SK-N-SH (cell line): ENCODE measurements at regions not wholly inside any gene's neighbourhood (a gene's known extent, or its start where the extent isn't known, plus 50 kb on each side); places are given as distances from the start of the nearest gene placed in this dataset.

ENCODE experiments used
- CTCF ChIA-PET: fragments of 300-600, 350-600 bp; formaldehyde crosslinking; extraction: SDS; loops from one replicate; lab custom pipeline; 2021; lab: Yijun Ruan, JAX
- POLR2A ChIA-PET: fragments of 350-600 bp; sonication (Branson Sonifier 250); formaldehyde crosslinking; extraction: SDS; loops from one replicate; lab custom pipeline; 2020; ENCODE audit warnings: antibody characterized with exemption, inconsistent platforms; lab: Yijun Ruan, JAX
- DNase-seq: peaks from one replicate; pipeline ENCODE4 v3.0.0; 2012
- H2AFZ ChIP-seq: fragments of 200-600 bp; sonication (generic); 2 replicates; pipeline ENCODE4 v1.8.1; 2016; ENCODE audit warnings: antibody characterized with exemption, mild to moderate bottlenecking, low read depth
- H3F3A ChIP-seq: fragments of 200-600 bp; sonication (generic); replicated peaks from 2 replicates; pipeline ENCODE3; 2016; ENCODE audit warnings: antibody characterized with exemption, mild to moderate bottlenecking; ENCODE audit not compliant: insufficient read depth
- H3K27ac ChIP-seq, 2 experiments: fragments of 200-500 bp in 1 of 2; fragments of 200-600 bp in 1 of 2; sonication (Bioruptor generic) in 1 of 2; sonication (generic), shearing (Covaris generic) in 1 of 2; 2 replicates each; pipeline versions ENCODE4 v1.5.1 to v1.6.1; 2014 to 2016; ENCODE audit warnings: low read depth in 2 of 2, inconsistent platforms in 1 of 2, low read length in 1 of 2, mild to moderate bottlenecking in 1 of 2, mixed read lengths in 1 of 2
- H3K27me3 ChIP-seq: fragments of 200-600 bp; sonication (generic), shearing (Covaris generic); 2 replicates; pipeline ENCODE4 v1.6.1; 2016; ENCODE audit warnings: mixed run types; ENCODE audit not compliant: insufficient read depth
- H3K36me3 ChIP-seq, 2 experiments: fragments of 200-500 bp in 1 of 2; fragments of 200-600 bp in 1 of 2; sonication (Bioruptor generic) in 1 of 2; sonication (generic) in 1 of 2; replicated peaks in 1 of 2; 2 replicates each; pipeline versions ENCODE3 to v1.5.1; 2014 to 2016; ENCODE audit warnings: low read length in 1 of 2, mild to moderate bottlenecking in 1 of 2; ENCODE audit not compliant: insufficient read depth in 2 of 2, control insufficient read depth in 1 of 2
- H3K4me1 ChIP-seq, 2 experiments: fragments of 200-500 bp in 1 of 2; fragments of 200-600 bp in 1 of 2; sonication (Bioruptor generic) in 1 of 2; sonication (generic), shearing (Covaris generic) in 1 of 2; 2 replicates each; pipeline versions ENCODE4 v1.5.1 to v1.6.1; 2014 to 2016; ENCODE audit warnings: low read depth in 1 of 2, low read length in 1 of 2, mixed run types in 1 of 2; ENCODE audit not compliant: insufficient read depth in 2 of 2, control insufficient read depth in 1 of 2
- H3K4me2 ChIP-seq: fragments of 200-600 bp; sonication (generic), shearing (Covaris generic); 2 replicates; pipeline ENCODE4 v1.6.1; 2017; ENCODE audit warnings: mixed run types
- H3K4me3 ChIP-seq, 2 experiments: fragments of 200-500 bp in 1 of 2; fragments of 200-600 bp in 1 of 2; sonication (Bioruptor generic) in 1 of 2; sonication (generic), shearing (Covaris generic) in 1 of 2; 2 replicates each; pipeline versions ENCODE4 v1.5.1 to v1.8.1; 2014 to 2016; ENCODE audit warnings: low read depth in 2 of 2, inconsistent platforms in 1 of 2, low read length in 1 of 2, mild to moderate bottlenecking in 1 of 2, mixed read lengths in 1 of 2, moderate library complexity in 1 of 2
- H3K79me2 ChIP-seq: fragments of 200-600 bp; sonication (generic); 2 replicates; pipeline ENCODE4 v1.8.1; 2017; ENCODE audit warnings: mild to moderate bottlenecking; ENCODE audit not compliant: insufficient read depth
- H3K9ac ChIP-seq: fragments of 200-600 bp; sonication (generic); 2 replicates; pipeline ENCODE4 v1.6.1; 2017; ENCODE audit warnings: mixed run types
- H3K9me2 ChIP-seq: fragments of 200-600 bp; sonication (generic); 2 replicates; pipeline ENCODE4 v1.6.1; 2017; ENCODE audit warnings: mixed run types
- H3K9me3 ChIP-seq: fragments of 200-600 bp; sonication (generic); 2 replicates; pipeline ENCODE4 v1.6.1; 2017; ENCODE audit warnings: mixed run types, mild to moderate bottlenecking, moderate library complexity
- H4K20me1 ChIP-seq: fragments of 200-600 bp; sonication (generic); 2 replicates; pipeline ENCODE4 v1.6.1; 2017; ENCODE audit warnings: mild to moderate bottlenecking, mixed run types; ENCODE audit not compliant: insufficient read depth
- CHD2 ChIP-seq: fragments of 150-350 bp; IDR thresholded peaks from 2 replicates; pipeline ENCODE4 v1.6.1; 2018; ENCODE audit warnings: low read length; ENCODE audit not compliant: partially characterized antibody
- ELF1 ChIP-seq: IDR thresholded peaks from 2 replicates; pipeline ENCODE4 v1.4.0; 2012
- EP300 ChIP-seq, 2 experiments: IDR thresholded peaks; 2 replicates each; pipeline versions ENCODE4 v1.4.0 to v1.6.1; 2012; ENCODE audit warnings: borderline replicate concordance in 1 of 2, low read depth in 1 of 2, low read length in 1 of 2
- EZH2phosphoT487 ChIP-seq: fragments of 200-600 bp; sonication (generic); IDR thresholded peaks from 2 replicates; pipeline ENCODE4 v1.6.1; 2017; ENCODE audit warnings: low read depth, mixed run types, mild to moderate bottlenecking, antibody characterized with exemption, moderate library complexity, borderline replicate concordance
- GABPA ChIP-seq: IDR thresholded peaks from 2 replicates; pipeline ENCODE4 v1.4.0; 2012; ENCODE audit warnings: low read depth, mild to moderate bottlenecking
- JUND ChIP-seq: IDR thresholded peaks from 2 replicates; pipeline ENCODE4 v1.4.0; 2012
- MXI1 ChIP-seq: IDR thresholded peaks from 2 replicates; pipeline ENCODE4 v1.6.1; 2012; ENCODE audit warnings: mild to moderate bottlenecking, low read depth, low read length, improper control_type of control experiment
- NFIC ChIP-seq: IDR thresholded peaks from 2 replicates; pipeline ENCODE4 v1.4.0; 2012; ENCODE audit warnings: borderline replicate concordance
- POLR2AphosphoS5 ChIP-seq: IDR thresholded peaks from 2 replicates; pipeline ENCODE4 v1.6.1; 2012; ENCODE audit warnings: low read depth, low read length
- RFX5 ChIP-seq: IDR thresholded peaks from 2 replicates; pipeline ENCODE4 v1.6.1; 2012; ENCODE audit warnings: mild to moderate bottlenecking, improper control_type of control experiment, low read length
- SMC3 ChIP-seq: IDR thresholded peaks from 2 replicates; pipeline ENCODE4 v1.6.1; 2012; ENCODE audit warnings: low read depth, low read length, improper control_type of control experiment
- TEAD4 ChIP-seq: IDR thresholded peaks from 2 replicates; pipeline ENCODE4 v1.4.0; 2012; ENCODE audit warnings: mild to moderate bottlenecking, borderline replicate concordance; ENCODE audit not compliant: insufficient read depth
- WGBS: methylation state at CpG from one replicate; pipeline ENCODE4 v1.1.6; 2017; ENCODE audit warnings: low lambda C conversion rate; 5-methylcytosine and 5-hydroxymethylcytosine counted together
- TF ChIP-seq, protein P1 (sequence below): IDR thresholded peaks from 2 replicates; pipeline ENCODE4; 2012
- TF ChIP-seq, protein P2 (sequence below): IDR thresholded peaks from 2 replicates; pipeline ENCODE4 v1.4.0; 2012; ENCODE audit warnings: low read depth
- TF ChIP-seq, protein P3 (sequence below): IDR thresholded peaks from 2 replicates; pipeline ENCODE4 v1.4.0; 2012; ENCODE audit warnings: low read depth, borderline replicate concordance
- TF ChIP-seq, protein P4 (sequence below): fragments of 150-350 bp; IDR thresholded peaks from 2 replicates; pipeline ENCODE4 v1.6.1; 2016; ENCODE audit warnings: mild to moderate bottlenecking, low read depth, low read length
- TF ChIP-seq, protein P5 (sequence below): IDR thresholded peaks from 2 replicates; pipeline ENCODE4 v1.6.1; 2012; ENCODE audit warnings: mild to moderate bottlenecking, low read depth, low read length, moderate library complexity

DNA sequence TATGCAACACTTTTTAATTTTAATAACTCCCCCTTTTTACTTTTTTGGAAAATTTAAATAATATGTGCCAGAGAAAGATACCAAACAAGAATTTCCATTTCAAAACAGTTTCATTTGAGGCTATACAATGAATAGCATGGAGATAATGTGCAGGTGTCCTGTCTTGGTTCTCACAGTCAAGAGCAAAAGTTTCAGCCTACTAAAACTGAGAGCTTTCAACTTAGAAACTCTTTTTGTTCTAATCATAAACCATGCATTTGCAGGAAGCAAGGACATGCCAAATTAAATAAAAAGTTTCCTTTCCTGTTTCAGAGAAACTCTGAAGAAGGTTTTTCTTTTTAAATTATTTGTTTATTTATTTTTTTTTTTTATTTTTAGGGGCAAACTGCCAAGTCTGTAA lies 1165.6 kb upstream of the SEMA6A start:
- H3K27ac ChIP-seq = no peak overlapping the region
- H3F3A ChIP-seq = no peaks in the 10 kb centered on the region
- ChIA-PET CTCF (no interaction called here), POLR2A (no interaction called here)
- H3K27me3 ChIP-seq = no peaks in the 10 kb centered on the region
- H3K79me2 ChIP-seq = no peaks in the 10 kb centered on the region
- H4K20me1 ChIP-seq = no peaks in the 10 kb centered on the region
- DNase-seq = no peak
- H3K4me2 ChIP-seq = no peak overlapping the region
- no peak overlapping the region for H3K9ac ChIP-seq
- H3K4me3 ChIP-seq = no peak overlapping the region
- no peaks in the 10 kb centered on the region for H3K4me1 ChIP-seq
- TF ChIP-seq EZH2phosphoT487 (no peak), EP300 (IDR thresholded peaks at IDR 0.05; ENCODE audit: borderline replicate concordance in 1 of 2, low read depth in 1 of 2, low read length in 1 of 2) (no peak), POLR2AphosphoS5 (no peak), TEAD4 (no peak), SMC3 (no peak), CHD2 (no peak)
- TF ChIP-seq, protein P1, sequence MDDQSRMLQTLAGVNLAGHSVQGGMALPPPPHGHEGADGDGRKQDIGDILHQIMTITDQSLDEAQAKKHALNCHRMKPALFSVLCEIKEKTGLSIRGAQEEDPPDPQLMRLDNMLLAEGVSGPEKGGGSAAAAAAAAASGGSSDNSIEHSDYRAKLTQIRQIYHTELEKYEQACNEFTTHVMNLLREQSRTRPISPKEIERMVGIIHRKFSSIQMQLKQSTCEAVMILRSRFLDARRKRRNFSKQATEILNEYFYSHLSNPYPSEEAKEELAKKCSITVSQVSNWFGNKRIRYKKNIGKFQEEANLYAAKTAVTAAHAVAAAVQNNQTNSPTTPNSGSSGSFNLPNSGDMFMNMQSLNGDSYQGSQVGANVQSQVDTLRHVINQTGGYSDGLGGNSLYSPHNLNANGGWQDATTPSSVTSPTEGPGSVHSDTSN = no peak
- no peak overlapping the region for H2AFZ ChIP-seq
- no peaks in the 10 kb centered on the region for H3K36me3 ChIP-seq
- H3K9me3 ChIP-seq = no peaks in the 10 kb centered on the region; the same call in 1 of the 2 replicates
- H3K9me2 ChIP-seq = no peaks in the 10 kb centered on the region

DNA sequence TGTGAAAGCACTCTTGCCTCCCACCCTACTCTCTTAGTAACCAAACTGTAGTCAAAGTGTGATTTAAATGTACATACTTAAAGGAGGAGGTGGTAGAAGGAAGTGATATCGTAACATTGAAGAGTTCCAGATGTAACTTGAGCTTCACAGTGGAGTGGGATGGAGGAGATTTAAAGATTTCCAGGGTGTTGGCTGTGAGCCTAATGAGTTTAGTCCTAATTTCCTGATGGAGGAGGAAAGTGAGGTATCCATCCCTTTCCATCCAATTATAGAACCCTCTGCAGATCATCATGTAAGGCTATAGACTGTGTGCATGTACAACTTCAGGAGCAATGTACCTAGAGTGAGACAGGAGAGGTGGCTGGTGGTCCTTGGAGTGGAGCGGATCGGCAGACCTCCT lies 1163.9 kb upstream of the SEMA6A start:
- Histone ChIP-seq H4K20me1 (no peaks in the 10 kb centered on the region), H3K27ac (no peak overlapping the region), H2AFZ (no peak overlapping the region), H3K4me3 (no peak overlapping the region), H3K9ac (no peak overlapping the region), H3K79me2 (no peaks in the 10 kb centered on the region), H3F3A (no peaks in the 10 kb centered on the region), H3K4me1 (no peaks in the 10 kb centered on the region), H3K36me3 (no peaks in the 10 kb centered on the region), H3K9me2 (no peaks in the 10 kb centered on the region), H3K4me2 (no peak overlapping the region), H3K9me3 (no peaks in the 10 kb centered on the region; the same call in 1 of the 2 replicates), H3K27me3 (no peaks in the 10 kb centered on the region)
- TF ChIP-seq, protein P2, sequence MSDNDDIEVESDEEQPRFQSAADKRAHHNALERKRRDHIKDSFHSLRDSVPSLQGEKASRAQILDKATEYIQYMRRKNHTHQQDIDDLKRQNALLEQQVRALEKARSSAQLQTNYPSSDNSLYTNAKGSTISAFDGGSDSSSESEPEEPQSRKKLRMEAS = no peak
- no peak for TF ChIP-seq GABPA
- TF ChIP-seq POLR2AphosphoS5 = no peak
- TF ChIP-seq JUND = no peak
- TF ChIP-seq NFIC = no peak
- TF ChIP-seq RFX5 = no peak
- TF ChIP-seq EP300 (IDR thresholded peaks at IDR 0.05; ENCODE audit: borderline replicate concordance in 1 of 2, low read depth in 1 of 2, low read length in 1 of 2) = no peak
- TF ChIP-seq, protein P3, sequence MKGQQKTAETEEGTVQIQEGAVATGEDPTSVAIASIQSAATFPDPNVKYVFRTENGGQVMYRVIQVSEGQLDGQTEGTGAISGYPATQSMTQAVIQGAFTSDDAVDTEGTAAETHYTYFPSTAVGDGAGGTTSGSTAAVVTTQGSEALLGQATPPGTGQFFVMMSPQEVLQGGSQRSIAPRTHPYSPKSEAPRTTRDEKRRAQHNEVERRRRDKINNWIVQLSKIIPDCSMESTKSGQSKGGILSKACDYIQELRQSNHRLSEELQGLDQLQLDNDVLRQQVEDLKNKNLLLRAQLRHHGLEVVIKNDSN = no peak
- TF ChIP-seq, protein P1 = no peak
- TF ChIP-seq TEAD4 = no peak
- TF ChIP-seq ELF1 = no peak
- TF ChIP-seq, protein P4, sequence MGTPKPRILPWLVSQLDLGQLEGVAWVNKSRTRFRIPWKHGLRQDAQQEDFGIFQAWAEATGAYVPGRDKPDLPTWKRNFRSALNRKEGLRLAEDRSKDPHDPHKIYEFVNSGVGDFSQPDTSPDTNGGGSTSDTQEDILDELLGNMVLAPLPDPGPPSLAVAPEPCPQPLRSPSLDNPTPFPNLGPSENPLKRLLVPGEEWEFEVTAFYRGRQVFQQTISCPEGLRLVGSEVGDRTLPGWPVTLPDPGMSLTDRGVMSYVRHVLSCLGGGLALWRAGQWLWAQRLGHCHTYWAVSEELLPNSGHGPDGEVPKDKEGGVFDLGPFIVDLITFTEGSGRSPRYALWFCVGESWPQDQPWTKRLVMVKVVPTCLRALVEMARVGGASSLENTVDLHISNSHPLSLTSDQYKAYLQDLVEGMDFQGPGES = no peak
- no peak for TF ChIP-seq SMC3
- TF ChIP-seq, protein P5, sequence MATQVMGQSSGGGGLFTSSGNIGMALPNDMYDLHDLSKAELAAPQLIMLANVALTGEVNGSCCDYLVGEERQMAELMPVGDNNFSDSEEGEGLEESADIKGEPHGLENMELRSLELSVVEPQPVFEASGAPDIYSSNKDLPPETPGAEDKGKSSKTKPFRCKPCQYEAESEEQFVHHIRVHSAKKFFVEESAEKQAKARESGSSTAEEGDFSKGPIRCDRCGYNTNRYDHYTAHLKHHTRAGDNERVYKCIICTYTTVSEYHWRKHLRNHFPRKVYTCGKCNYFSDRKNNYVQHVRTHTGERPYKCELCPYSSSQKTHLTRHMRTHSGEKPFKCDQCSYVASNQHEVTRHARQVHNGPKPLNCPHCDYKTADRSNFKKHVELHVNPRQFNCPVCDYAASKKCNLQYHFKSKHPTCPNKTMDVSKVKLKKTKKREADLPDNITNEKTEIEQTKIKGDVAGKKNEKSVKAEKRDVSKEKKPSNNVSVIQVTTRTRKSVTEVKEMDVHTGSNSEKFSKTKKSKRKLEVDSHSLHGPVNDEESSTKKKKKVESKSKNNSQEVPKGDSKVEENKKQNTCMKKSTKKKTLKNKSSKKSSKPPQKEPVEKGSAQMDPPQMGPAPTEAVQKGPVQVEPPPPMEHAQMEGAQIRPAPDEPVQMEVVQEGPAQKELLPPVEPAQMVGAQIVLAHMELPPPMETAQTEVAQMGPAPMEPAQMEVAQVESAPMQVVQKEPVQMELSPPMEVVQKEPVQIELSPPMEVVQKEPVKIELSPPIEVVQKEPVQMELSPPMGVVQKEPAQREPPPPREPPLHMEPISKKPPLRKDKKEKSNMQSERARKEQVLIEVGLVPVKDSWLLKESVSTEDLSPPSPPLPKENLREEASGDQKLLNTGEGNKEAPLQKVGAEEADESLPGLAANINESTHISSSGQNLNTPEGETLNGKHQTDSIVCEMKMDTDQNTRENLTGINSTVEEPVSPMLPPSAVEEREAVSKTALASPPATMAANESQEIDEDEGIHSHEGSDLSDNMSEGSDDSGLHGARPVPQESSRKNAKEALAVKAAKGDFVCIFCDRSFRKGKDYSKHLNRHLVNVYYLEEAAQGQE = no peak
- no peak for TF ChIP-seq MXI1
- ChIA-PET POLR2A (no interaction called here), CTCF (interaction anchor here (1.3 kb wide), 1 partner anchor 10 kb away, joined by 3 read pairs; no protein-coding TSS in a partner anchor)
- WGBS = 41% methylated on average over 3 of the region's 3 CpGs
- DNase-seq = no peak
